ENCODE measurements at regions not wholly inside any gene's neighbourhood (a gene's known extent, or its start where the extent isn't known, plus 50 kb on each side); places are given as distances from the start of the nearest gene placed in this dataset.

DNA sequence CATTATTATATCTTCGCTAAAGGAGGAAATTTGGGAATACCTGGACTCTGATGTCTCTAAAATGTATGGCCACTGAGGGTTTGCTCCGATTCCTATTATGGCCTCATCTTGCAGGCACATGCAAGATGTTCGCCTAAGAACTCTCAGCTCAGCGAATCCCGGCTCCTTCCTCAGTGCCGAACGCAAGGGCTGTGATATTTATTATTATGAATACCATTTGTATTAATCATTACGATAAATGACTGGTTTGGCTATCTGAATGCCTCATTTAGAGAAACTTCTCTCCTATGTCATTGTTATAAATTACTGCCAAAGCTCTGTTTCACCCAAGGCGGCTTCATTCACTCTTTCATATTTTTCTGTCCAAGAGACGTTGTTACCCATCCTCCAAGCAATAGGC lies 369.7 kb upstream of the TSHZ3 start:
- DNase-seq: no peak

DNA sequence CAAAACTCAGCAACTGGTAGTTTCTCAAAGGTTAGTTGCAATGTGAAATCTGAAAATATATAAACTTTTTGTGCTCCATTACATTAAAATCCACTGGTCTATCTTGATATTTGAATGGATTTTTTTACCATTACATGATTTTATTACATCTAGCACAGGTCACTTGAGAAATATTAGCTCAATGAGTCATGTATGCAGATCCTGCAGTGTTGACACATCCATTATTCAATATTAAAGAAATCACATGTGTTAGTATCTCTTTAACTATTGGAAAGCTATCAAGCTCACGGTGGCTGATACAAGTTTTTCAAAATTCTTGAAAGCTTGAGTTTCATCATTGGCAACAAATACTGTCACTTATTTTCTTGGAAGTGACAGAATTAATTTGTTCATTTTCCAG lies 373.9 kb upstream of the TSHZ3 start:
- DNase-seq: no peak

DNA sequence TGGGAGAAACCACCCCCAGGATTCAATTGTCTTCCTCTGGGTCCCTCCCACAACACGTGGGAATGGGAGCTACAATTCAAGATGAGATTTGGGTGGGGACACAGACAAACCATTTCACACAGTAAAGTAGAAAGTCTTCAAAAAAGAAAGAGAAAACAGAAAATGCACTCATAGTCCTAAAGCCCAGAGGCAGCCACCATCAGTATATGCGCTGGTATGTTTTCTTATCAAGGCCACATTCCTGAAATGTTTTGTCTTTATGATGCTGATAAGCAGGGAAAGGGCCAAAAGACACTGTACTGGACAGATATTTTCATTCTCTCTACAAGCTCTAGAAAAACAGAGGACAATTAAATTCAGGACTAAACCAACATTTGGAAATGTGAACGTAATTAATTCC lies 375.8 kb upstream of the TSHZ3 start:
- no peak for DNase-seq

DNA sequence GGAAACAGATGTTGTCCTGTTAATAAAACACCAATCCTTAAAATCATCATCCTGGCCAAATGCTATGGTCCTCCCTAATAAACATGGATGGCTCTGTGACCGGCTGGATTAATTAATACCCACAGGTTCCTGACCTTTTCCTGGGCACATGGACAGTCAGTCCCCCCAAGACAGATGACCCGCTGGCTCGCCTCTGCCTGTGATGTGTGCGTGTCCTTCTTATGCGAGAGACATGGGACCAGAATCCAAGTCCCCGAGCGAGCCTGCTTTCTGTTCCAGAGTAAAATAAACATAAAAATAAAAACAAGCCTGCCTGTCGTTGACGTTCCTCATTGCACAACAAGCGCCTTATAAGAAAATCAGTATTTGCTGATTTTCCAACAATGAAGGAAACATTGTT lies 378.3 kb upstream of the TSHZ3 start:
- DNase-seq: no peak

DNA sequence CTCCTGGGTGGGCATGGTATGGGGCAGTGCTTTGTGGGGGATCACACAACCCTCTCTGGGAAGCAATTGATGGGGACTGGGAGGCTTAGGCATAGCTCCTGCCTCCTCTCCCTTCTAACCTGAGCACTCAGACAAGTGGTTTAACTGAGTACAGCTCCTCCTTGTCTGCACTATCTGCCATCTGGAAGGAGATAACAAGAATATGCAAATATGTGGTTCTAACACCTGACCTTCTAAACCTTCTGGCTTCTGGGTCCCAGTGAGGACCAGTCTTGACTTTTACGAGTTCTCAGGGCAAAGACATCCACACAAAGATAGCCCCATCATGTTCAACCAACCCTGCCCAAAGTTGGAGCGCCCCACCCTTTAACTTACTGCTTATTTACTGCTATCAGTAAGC lies 381.0 kb upstream of the TSHZ3 start:
- DNase-seq: no peak

DNA sequence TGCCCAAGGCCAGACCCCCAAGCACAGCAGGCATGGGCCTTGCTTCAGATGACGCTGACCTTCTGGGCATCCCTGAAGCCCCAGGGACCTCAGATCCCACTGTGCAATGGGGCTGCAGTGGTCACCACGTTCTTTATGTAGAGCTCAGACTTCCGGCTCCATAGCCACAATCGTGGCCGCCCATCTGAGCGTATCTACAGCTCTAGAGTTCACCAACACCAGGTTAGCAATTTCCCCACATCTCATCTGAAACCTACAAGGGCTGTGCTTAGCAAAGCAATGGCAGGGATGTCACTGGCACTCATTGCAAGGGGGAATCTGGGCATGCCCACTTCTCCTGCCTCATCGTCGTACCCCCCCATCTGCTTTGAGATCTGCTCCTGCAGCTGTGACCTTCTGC lies 384.4 kb upstream of the TSHZ3 start:
- DNase-seq: no peak

DNA sequence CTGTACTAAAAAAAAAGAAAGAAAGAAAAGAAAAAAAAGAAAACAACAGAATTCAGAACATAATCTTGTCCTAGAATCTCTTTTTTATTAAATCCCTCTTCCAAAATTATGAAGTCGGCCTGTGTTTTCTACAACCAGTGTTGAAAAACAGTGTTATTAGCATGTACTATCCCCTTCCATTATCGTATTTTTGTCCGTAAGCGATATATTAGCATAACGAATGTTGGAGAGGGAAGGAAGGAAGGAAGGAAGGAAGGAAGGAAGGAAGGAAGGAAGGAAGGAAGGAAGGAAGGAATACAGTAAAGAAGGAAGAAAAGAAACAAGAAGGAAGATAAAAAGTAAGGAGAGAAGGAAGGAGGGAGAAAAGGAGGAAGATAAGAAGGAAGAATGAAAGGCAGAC lies 393.0 kb upstream of the TSHZ3 start:
- DNase-seq: no peak

DNA sequence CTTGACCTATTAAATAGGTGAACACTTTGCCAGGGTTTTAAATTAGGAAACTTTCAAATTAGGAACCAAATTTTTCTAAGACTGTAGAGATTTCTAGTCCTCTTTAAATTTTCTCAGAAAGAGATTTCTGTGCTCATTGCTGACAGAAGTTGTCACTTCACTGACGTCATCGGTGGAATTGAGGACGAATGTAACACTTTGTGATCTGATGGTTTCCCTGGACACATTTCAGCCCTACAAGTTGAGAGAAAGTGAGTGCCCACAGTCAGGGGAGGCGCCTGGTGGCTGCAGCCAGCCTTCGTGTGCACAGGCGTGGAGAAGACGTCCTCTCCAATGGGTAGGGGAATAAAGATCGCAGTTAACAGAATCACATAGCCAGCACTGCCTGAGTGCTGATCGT lies 396.5 kb upstream of the TSHZ3 start:
- no peak for DNase-seq

DNA sequence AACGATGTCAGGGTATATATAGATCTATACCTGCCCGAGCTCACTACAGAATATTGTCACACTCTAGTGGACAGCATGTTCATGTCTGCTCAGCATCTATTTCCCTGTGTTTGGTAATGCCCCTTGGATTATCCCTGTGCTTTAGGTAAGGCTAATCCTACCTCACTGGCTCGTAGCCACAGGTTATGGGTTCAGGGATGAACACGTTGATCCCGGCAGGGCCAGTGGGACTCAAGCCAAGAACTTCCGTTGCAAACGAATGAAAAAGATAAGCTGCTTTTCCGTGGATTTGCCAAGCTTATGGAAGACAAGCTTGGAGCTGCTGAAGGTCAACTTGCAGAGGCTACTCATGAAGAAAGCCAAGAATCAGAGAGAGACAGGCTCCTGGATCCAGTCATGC lies 400.0 kb upstream of the TSHZ3 start:
- no peak for DNase-seq

DNA sequence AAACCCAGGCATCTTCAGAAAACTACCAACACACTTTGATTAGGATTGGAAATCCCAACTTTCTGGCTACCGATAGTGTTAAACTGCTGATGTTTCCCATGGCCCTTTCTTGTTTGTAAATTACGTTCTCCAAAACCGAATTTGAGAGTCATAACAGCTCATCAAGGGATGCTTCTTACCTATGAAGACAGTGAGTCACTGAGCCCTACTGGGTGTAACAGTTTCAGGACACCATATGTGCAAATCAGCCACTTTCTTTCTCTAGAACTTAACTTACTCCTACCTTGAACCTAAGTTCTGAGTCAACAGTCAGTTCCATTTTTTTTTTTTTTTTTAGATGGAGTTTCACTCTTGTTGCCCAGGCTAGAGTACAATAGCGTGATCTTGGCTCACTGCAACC lies 410.1 kb upstream of the TSHZ3 start:
- no peak for DNase-seq

DNA sequence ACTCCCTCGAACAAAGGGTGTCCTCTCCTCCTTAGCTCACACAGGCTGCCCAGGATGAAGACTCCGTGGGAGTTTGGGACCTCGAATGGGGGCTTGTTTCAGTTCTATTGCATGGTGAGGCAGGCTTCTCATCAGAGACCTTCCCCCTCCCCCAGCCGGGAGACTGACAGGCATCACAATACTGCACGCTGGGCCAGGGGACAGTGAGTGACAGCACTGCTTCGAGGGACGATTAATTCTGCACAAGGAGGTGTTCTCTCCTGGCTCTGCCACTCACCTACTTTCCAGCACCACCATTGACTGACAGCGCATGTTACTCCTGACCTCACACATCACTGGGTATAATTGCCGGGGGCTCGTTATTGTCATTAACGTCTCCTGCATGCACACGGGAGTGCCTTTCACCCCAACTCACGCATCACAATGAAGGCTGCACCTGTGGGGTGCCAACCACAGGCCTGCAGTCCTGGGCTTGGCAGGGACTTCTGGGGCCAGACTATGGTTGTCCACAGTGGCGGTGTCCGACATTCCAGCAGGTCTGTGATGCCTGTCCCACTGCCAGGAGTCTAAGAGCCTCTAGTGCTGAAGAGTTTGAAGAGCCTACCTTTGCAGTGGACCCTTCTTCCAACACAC lies 412.2 kb upstream of the TSHZ3 start:
- DNase-seq: no peak

DNA sequence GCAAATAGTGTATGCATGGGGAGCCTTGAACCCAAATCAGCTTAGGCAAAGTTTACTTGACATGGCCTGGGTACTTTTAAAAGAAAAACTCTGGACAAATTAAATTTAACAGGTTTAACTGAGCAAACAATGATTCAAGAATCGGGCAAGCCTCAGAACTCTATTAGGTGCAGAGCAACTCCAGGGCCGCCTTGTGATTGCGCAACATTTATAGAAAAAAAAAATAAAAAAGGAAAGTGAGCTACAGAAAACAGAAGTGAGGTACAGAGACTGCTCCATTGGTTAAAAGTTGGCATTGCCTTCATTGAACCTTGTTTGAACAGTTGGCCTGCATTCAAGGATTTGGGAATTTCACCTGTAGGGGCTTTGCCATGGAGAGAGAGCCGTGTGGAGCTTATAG lies 421.0 kb upstream of the TSHZ3 start:
- DNase-seq: no peak

DNA sequence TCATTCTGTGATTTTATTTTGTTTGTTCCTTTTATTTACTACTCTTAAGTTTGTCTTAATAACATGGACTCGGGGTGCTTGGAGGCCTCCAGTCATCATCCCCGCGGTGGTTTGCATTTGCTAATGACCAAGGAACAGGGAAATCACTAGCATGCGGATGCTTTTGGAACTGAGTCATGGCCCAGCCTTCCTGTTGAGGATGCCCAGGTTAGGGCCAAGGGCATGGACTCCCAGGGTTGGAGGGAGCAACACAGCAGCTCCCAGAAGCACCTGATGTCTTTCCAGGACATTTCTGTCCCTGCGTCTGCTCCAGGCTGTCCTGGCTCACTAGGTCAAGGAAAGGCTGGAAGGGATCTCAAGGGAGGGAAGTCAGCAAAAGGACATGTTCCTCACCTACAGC lies 423.7 kb upstream of the TSHZ3 start:
- no peak for DNase-seq

DNA sequence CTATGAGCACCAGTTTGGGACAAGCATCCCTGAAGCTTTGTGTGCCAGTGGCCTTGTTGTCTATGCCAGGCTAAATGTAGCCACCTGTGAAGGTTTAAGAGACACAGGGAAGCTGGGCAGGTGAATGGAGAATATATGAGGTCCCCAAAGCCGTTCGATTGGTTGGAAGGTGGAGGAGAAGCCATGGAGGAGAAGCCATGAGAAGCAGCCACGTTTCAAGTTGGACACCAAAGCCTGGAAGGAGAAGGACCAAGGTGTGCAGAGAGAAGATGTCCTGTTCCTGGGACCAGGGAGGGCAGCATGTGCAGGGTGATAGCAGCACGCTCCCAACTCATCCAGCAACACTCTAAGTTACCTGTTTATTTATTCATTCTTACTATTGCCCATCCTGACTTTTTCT lies 432.3 kb upstream of the TSHZ3 start:
- no peak for DNase-seq

DNA sequence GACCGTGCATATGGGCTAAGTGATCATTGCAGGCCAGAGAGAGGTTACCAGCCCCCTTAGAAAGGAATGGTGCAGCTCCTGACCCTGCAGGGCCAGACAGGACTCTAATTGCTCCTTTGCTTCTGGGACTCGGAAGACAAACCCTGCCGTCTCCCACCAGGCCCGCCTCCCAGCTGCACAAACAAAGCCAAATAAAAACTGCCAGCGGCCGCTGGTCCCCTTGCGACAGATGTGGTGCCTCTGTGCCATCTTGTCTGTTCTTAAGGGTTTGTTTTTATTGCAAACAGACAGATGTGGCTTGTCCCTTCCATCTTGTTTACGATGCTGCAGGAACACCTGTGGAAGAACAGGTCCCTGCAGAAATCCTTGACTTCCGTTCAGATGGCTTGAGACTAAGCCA lies 434.4 kb upstream of the TSHZ3 start:
- DNase-seq: no peak

DNA sequence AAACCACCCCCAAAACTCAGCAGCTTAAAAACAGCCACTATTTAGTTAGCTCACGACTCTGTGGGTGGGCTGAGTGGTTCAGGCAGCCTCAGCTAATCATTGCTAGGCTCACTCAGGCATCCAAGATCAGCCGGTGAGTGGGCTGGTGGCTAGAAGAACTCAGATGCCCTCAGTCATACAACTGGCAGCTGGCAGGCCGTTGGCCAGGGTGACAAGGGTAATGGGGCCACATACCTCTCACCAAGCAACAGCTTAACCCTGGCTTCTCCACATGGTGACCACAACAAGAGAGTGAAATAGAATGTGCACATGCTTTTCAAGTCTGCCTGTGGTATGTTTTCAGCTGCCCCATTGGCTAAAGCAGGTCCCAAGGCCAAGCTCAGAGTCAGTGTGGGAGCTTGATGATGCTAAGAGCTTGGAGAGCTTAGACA lies 435.4 kb upstream of the TSHZ3 start:
- no peak for DNase-seq

DNA sequence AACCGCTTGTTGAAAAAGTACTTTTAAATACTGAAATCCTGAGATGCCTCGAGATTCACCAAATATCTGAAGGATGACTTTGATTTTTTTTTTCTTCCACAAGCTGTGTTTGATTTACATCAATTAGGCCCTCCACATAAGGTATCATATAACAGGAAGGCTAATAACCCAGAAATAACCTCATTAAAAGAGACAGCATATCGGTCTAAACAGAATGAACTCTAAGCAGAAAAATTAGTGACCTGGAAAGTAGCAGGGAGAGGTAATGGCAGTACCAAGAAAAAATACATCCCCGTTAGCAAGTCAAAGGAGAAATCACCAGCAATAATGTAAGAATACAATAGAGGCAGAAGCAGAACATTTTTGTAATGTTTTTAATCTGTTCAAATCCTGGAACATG lies 452.4 kb upstream of the TSHZ3 start:
- DNase-seq: no peak

DNA sequence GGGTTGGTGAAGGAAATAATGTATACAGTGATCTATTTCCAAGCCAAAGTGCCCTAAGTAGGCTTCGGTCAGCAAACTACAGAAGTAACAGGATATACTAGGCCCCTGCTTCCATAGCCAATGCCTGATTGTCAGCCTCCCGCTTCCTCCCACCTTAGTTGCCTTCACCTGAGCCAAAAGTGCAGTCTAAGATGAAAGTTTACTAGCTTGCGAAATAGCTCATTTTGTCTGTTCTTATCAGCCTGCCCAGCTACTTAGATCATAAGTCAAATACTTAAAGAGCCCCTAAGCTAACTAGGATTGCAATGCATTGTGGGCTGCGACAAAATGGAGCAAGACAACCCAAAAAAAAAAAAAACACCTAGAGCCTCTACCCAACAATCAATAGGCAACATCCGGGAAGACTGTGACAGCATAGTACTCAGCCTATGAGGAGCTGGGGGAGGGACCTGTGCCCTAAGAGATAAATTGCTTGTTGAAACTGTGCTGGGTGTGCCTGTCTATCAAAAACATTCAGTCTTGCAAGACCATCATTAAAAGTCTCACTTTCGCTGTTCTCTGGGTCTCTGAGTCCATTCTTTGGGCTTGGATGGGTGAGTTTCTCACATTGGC lies 454.7 kb upstream of the TSHZ3 start:
- no peak for DNase-seq

DNA sequence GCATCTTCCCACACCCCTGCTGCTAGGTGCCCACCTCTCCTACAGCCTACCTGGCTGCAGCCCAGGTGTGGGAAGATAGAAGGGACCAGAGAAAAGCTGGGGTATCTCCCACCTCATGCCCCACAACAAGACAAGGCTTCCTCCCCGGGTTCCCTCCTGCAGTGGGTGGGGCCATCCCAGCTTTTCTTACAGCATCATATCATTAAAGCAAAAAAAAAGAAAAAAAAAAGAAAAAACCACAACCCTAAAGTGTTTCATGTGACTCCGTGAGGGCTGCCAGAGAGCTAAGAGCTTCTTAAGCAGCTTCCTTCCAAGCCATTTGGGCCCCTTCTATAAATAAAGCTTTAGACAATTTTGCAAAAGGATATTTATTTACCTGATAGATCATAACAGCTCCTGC lies 455.4 kb upstream of the TSHZ3 start:
- no peak for DNase-seq

DNA sequence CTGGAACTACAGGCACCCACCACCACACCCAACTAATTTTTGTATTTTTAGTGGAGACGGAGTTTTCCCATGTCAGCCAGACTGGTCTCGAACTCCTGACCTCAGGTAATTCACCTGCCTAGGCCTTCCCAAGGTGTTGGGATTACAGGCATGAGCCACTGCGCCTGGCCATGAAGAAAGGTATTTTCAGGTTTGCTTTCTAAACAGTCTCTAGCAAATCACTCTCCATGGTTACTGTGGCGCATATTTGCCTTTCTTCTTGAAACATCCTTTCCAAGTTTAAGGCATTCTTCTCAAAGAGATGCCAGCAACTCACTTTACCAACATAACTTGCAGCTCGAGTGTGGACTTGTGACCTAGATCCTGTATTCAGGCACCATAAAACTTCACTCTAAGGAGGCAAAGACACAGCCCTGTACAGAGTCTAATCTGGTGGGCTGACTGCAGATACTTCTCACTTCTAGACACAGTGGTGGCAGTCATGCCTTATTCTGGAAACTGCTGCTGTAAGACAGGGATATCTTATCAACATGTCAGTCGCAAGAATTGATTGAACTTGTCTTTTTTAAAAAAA lies 461.4 kb upstream of the TSHZ3 start:
- DNase-seq: no peak

DNA sequence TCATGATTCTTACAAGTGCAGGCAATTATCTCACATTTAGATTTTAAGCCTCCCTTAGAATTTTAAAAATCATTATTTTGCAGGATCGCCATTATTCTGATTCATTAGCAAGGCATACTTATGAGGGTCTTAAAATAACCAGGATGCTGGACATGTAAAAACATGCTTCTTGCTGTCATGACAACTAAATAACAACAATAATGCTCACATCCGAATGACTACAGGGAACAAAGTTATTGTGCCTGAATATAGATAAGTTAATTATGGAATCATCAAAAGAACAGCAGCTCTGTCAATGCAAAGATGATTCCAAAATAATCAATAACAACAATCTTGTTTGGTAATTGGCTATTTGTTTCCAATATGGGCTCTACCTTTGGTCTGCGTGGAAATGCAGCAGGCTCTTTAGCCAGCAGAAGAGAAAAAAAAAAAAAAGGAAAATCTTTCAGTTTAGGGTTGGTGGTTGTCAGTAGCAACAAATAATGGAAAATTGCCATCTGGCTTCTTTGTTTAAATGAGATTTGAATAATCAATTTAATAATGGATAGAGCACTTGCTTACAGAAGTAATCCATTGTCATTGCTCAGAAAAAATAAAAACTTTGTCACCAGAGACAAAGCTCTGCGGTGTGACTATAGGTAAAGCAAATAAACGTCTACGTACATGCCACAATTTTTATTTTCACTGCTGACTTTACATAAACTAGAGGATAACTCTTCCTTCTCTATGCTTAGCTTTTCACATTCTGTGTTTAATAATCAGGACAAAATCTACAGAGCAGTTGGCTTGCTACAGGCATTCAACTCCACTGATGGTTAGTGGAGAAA lies 468.9 kb upstream of the TSHZ3 start:
- DNase-seq: no peak

DNA sequence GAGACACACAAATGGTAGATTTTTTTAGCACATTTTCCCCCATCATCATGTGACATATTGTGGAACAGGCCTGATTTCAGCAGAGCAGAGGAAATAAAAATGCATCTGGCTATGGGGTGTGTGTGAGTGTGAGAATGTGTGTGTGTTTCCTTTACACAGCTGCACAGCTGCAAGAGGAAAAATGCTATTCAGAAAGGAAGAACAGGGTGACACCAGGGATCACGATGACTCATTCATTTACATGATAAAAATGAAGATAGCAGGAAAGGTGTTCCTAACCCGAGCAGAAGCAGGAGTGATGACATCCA lies 469.5 kb upstream of the TSHZ3 start:
- DNase-seq: no peak

DNA sequence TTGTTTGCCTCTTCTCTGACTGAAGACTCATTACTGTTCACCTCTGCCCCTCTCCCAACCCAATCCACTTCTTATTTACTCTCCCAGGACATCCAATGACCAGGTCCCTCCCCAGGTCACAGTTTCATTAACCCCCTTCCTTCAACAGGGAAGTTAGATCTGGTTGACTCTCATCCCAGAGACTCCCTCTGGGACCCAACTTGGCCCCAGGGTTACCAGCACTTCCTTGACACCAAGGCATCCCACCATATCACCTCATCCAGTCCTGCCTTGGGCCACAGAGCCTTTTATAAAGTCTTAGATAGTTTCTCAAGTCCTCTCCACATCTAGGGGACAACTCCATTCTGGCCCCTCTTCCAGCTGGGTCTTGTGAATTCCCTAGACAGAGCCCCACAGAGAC lies 470.6 kb upstream of the TSHZ3 start:
- no peak for DNase-seq

DNA sequence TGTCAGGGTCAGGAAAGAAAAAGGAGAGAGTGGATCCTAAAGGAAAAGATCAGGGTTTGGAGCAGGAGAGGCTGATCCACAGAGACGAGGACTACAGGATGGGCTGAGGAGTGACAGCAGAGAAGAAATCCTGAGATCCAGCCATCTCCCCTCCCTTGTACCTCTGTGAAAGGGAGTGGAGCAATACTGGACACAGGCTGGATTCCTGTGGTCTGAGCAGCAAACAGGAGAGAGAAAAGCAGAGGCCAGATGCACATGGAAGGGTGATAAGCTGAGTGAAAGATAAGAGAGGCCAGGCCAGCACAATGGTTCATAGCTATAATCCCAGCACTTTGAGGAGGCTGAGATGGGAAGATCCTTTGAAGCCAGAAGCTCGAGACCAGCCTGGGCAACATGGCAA lies 472.1 kb upstream of the TSHZ3 start:
- DNase-seq: no peak
